ENCODE measurements at regions not wholly inside any gene's neighbourhood (a gene's known extent, or its start where the extent isn't known, plus 50 kb on each side); places are given as distances from the start of the nearest gene placed in this dataset.

DNA sequence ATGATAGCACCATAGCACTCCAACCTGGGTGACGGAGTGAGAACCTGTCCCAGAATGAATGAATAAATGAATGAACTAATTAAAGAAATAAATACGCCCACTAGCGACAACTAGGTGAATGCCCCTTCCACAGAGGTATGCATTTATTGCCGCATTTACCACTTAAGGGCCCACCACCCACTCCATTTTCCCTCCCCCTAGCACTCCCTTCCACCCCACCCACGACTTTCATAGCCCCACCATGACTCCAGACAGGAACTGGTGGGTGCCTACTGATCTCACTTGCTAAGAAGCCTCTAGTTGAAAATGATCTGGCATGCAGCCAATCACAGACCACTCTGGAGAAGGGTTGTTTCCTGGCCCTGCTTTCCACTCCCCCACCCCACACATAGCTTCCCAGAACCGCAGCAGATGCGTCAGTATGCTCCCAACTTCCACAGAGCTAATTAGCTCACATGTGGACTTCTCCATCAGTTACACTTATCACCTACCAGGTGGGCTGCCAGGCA lies 167.6 kb downstream of the WT1 start:
- TF ChIP-seq, protein P1, sequence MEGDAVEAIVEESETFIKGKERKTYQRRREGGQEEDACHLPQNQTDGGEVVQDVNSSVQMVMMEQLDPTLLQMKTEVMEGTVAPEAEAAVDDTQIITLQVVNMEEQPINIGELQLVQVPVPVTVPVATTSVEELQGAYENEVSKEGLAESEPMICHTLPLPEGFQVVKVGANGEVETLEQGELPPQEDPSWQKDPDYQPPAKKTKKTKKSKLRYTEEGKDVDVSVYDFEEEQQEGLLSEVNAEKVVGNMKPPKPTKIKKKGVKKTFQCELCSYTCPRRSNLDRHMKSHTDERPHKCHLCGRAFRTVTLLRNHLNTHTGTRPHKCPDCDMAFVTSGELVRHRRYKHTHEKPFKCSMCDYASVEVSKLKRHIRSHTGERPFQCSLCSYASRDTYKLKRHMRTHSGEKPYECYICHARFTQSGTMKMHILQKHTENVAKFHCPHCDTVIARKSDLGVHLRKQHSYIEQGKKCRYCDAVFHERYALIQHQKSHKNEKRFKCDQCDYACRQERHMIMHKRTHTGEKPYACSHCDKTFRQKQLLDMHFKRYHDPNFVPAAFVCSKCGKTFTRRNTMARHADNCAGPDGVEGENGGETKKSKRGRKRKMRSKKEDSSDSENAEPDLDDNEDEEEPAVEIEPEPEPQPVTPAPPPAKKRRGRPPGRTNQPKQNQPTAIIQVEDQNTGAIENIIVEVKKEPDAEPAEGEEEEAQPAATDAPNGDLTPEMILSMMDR (IDR thresholded peaks at IDR 0.05), result no peak
- intact Hi-C loops (cut with micrococcal nuclease), result no loop called here
- Histone ChIP-seq H3K4me1 (ENCODE audit: control insufficient read depth in 1 of 2, insufficient read depth in 2 of 2, low read length in 2 of 2) (no peaks in the 10 kb centered on the region), H4K20me1 (ENCODE audit: insufficient read depth, low read length) (no peaks in the 10 kb centered on the region), H3K36me3 (replicated peaks in 1 of 2; ENCODE audit: control insufficient read depth in 1 of 2, insufficient read depth in 2 of 2, low read length in 2 of 2) (no peaks in the 10 kb centered on the region), H3K4me2 (replicated peaks; ENCODE audit: extremely low read depth, low read length, poor library complexity, severe bottlenecking) (no peak overlapping the region), H3K4me3 (replicated peaks in 1 of 3; ENCODE audit: low read depth in 2 of 3, low read length in 3 of 3) (no peak overlapping the region), H3K9me3 (replicated peaks in 1 of 2; ENCODE audit: control insufficient read depth in 1 of 2, insufficient read depth in 1 of 2, low read length in 2 of 2) (no peaks in the 10 kb centered on the region), H3K27me3 (ENCODE audit: control insufficient read depth in 2 of 2, insufficient read depth in 2 of 2, low read length in 2 of 2) (no peaks in the 10 kb centered on the region), H2AFZ (ENCODE audit: insufficient read depth, low read depth, low read length, poor library complexity, severe bottlenecking) (no peak overlapping the region), H3K27ac (ENCODE audit: low read depth in 1 of 2, low read length in 2 of 2) (no peak overlapping the region), H3K9ac (ENCODE audit: insufficient read depth, low read length, poor library complexity, severe bottlenecking) (no peak overlapping the region), H3K79me2 (ENCODE audit: insufficient read depth, low read length) (no peaks in the 10 kb centered on the region)
- no peaks in the 10 kb centered on the region for H3K4me1 Mint-ChIP-seq
- peaks cover 2 to 3% (median 3%) of the 10 kb centered on the region in 3 donors for H3K27me3 Mint-ChIP-seq (ENCODE audit: low read depth in 3 of 3)
- H3K27ac Mint-ChIP-seq, result no peak overlapping the region
- no peaks in the 10 kb centered on the region for H3K36me3 Mint-ChIP-seq
- DNase-seq, result no peak
- 68% methylated on average over 4 of the region's 7 CpGs for WGBS (ENCODE audit: insufficient coverage)
- H3K9me3 Mint-ChIP-seq, result peaks cover 0 to 3% (median 0%) of the 10 kb centered on the region in 7 donors
- H3K4me3 Mint-ChIP-seq, result no peak overlapping the region

DNA sequence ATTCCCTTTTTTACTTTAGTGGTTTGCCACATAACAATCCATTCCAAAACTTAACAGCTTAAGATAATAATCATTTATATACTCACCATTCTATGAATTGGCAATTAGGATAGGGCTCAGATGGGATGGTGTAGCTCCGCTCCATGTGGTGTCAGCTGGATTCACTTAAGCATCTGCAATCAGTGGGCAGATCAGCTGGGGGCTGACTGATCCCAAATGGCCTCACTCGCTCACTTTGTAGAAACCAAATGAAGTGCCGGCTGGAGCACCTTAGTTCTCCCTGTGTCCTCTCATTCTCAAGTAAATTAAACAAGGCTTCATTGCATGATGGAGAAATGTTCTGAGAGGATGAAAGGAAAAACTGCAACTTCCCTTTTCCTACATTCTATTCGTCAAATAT lies 161.4 kb downstream of the WT1 start:
- Mint-ChIP-seq H3K9me3 (peaks cover 0 to 3% (median 0%) of the 10 kb centered on the region in 7 donors), H3K27me3 (ENCODE audit: low read depth in 3 of 3) (peaks cover 3 to 6% (median 4%) of the 10 kb centered on the region in 3 donors)

More for the DNA sequence above, 161.4 kb downstream of the WT1 start:
- no peak overlapping the region for H3K4me2 ChIP-seq (replicated peaks; ENCODE audit: extremely low read depth, low read length, poor library complexity, severe bottlenecking)
- no peak overlapping the region for H3K27ac Mint-ChIP-seq
- H3K36me3 Mint-ChIP-seq, result no peaks in the 10 kb centered on the region
- intact Hi-C loops (cut with micrococcal nuclease), result no loop called here
- no peaks in the 10 kb centered on the region for H3K79me2 ChIP-seq (ENCODE audit: insufficient read depth, low read length)
- TF ChIP-seq, protein P1 (IDR thresholded peaks at IDR 0.05), result no peak
- no peak overlapping the region for H2AFZ ChIP-seq (ENCODE audit: insufficient read depth, low read depth, low read length, poor library complexity, severe bottlenecking)
- H3K9me3 ChIP-seq (replicated peaks in 1 of 2; ENCODE audit: control insufficient read depth in 1 of 2, insufficient read depth in 1 of 2, low read length in 2 of 2), result no peaks in the 10 kb centered on the region
- H3K4me3 Mint-ChIP-seq, result no peak overlapping the region
- no peaks in the 10 kb centered on the region for H3K27me3 ChIP-seq (ENCODE audit: control insufficient read depth in 2 of 2, insufficient read depth in 2 of 2, low read length in 2 of 2)
- no peaks in the 10 kb centered on the region for H3K4me1 Mint-ChIP-seq
- H3K4me3 ChIP-seq (replicated peaks in 1 of 3; ENCODE audit: low read depth in 2 of 3, low read length in 3 of 3), result no peak overlapping the region
- no CpG with 5 or more reads among the region's 4 CpGs for WGBS (ENCODE audit: insufficient coverage)
- H3K4me1 ChIP-seq (ENCODE audit: control insufficient read depth in 1 of 2, insufficient read depth in 2 of 2, low read length in 2 of 2), result no peaks in the 10 kb centered on the region
- H3K9ac ChIP-seq (ENCODE audit: insufficient read depth, low read length, poor library complexity, severe bottlenecking), result no peak overlapping the region
- no peak for DNase-seq
- no peak overlapping the region for H3K27ac ChIP-seq (ENCODE audit: low read depth in 1 of 2, low read length in 2 of 2)
- H3K36me3 ChIP-seq (replicated peaks in 1 of 2; ENCODE audit: control insufficient read depth in 1 of 2, insufficient read depth in 2 of 2, low read length in 2 of 2), result no peaks in the 10 kb centered on the region
- no peaks in the 10 kb centered on the region for H4K20me1 ChIP-seq (ENCODE audit: insufficient read depth, low read length)
